LNCaP clone FGC (cell line): ENCODE measurements at regions not wholly inside any gene's neighbourhood (a gene's known extent, or its start where the extent isn't known, plus 50 kb on each side); places are given as distances from the start of the nearest gene placed in this dataset.

Experiments used
- DNase-seq: peaks from one replicate; pipeline ENCODE4 v3.0.0-alpha.2; 2011; ENCODE audit warnings: low read depth
- H3K4me3 ChIP-seq: 2 replicates; pipeline ENCODE4 v1.5.1; 2011; ENCODE audit warnings: mild to moderate bottlenecking, low read depth, low read length, control low read depth
- CTCF ChIP-seq: IDR thresholded peaks from 2 replicates; pipeline ENCODE4 v1.5.1; 2012; ENCODE audit warnings: mild to moderate bottlenecking; ENCODE audit not compliant: control insufficient read depth, insufficient read depth; ENCODE audit errors: extremely low read depth

DNA sequence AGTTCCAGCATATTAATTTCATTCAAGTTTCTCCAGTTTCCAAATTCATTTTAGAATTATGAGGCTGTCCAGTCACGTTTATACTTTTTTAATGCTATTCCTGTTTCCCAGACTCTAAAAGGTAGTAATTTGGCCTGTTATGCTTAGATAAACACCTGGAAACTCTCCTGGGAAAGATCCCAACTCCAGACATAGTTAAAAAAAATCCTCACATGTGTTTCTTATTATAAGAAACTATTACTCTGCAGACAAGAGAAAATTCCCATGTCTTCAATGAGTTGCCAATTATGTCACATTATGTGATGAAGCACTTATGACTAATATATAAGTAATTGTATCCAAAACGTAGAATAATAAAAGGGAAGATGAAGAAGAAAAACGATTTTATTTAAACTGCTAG, 137.1 kb upstream of the TMC3 start:
- no peak for DNase-seq
- no peak for TF ChIP-seq CTCF
- no peak overlapping the region for H3K4me3 ChIP-seq

- DNase-seq, result no peak
- TF ChIP-seq CTCF, result no peak
- no peak overlapping the region for H3K4me3 ChIP-seq
Observed at GRCh38 chr15:81507831-81508230, 133.8 kb upstream of the TMC3 start.

DNA sequence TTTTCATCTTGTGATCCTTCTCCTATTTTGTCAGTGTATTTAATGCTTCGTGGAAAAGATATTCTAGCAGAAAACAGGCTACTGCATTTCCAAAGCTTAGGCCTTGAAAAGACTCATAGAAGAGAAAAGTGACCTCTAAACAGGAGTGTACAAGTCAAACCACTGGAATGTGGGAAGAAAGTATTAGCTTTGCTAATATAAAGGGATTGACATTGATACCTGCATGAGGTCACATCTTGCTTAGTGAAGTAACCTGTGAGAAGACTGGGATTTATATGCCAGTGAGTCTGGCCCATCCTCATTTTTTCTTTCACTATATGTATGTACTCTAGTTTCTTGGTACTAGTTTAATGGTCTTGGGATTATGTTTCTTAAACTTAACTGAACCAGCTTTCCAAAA, 132.9 kb upstream of the TMC3 start:
- DNase-seq, result no peak
- H3K4me3 ChIP-seq, result no peak overlapping the region
- TF ChIP-seq CTCF, result no peak

DNA sequence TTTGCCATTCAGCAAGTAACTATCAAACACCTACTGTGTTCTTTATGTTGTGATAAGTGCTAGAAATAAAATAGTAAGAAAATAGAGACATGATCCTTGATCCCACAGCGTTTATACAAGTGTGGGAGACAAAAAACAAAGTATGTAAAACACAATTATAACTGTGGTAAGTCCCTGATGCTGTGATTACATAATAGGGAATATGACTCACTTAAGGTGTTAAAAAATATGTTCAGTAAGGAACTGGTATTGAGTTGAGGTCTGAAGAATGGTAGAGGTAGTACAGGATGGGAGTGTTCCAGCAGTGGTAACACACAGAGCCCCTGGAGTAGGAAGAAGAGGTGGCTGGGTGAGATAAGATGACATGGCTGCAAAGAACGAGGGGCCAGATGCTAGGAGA, 132.1 kb upstream of the TMC3 start:
- no peak overlapping the region for H3K4me3 ChIP-seq
- no peak for TF ChIP-seq CTCF
- DNase-seq, result no peak

DNA sequence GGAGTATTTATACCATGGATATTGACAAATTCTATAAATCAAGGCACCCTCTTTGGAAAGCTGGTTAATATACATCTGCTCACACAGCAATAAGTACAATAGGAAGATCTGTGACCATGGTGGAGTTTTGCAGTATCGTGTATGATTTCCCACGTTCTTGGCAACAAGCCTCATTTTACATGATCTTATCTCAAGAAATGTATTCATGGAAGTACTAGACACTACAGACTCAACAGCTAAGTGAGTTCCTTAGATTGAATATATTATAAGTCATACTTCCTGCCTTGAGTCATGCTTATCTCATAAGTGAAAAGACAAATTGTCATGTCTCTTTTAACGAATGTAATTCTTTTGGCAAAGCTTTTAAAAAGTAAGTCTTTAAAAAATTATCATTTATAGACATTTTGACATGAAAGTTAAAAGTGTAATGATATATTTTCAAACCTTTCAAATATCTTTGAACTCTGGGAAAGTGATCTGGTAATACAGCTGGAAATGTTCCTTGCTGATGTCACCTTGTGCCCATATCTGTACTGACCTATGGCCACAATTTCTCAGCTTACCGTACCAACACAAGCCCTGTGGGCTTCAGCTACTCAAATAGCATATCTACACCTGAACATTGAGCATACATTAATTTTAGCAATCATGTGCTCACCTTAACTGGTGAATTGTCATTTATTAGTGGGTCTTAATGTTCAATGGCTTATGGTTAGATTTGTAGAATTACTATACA, 130.3 kb upstream of the TMC3 start:
- no peak for DNase-seq
- TF ChIP-seq CTCF, result no peak
- H3K4me3 ChIP-seq, result no peak overlapping the region

DNA sequence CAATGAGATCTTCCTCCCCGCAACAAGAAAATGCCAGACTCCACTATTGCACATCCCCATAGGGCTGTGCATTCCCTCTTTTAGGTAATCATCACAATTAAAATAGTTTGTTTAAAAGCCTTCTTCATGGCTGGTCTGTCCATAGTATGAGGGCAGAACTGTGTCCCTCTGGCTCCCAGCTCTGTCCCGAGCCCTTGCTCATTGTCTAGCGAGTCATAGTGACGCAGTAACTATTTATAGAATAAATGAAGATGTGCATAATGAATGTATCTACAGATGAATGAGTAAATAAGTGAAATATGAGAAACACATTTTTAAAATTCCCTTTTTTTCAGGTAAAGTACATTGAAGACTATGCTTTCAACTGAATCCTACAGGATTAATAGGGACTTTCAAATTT, 128.4 kb upstream of the TMC3 start:
- no peak for DNase-seq
- no peak overlapping the region for H3K4me3 ChIP-seq
- no peak for TF ChIP-seq CTCF

DNA sequence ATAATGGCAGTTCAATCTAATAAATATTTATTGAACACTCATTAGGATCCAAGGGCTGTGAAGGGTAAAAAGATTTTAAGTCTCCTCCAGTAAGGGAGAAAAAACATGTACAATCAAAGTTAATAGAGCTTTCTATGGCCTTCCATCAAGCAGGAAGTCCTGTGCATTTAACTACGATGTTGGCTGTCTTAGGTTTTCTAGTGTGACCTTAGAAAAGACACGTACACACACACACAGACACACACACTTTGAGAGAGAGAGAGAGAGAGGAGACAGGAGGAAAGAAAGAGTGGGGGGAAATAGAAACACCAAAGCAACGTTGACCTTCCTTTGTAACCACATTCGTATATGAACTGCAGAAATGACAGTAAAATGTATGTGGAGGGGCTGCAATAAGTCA, 126.1 kb upstream of the TMC3 start:
- TF ChIP-seq CTCF, result no peak
- DNase-seq, result no peak
- no peak overlapping the region for H3K4me3 ChIP-seq
